H1 (cell line): ENCODE measurements at regions not wholly inside any gene's neighbourhood (a gene's known extent, or its start where the extent isn't known, plus 50 kb on each side); places are given as distances from the start of the nearest gene placed in this dataset.

Experiments
- CTCF ChIA-PET: fragments of 300-600 bp; sonication (Branson Sonifier 250); formaldehyde crosslinking; loops from one replicate; lab custom pipeline; 2021; ENCODE audit not compliant: partially characterized antibody; lab: Charles Lee
- POLR2A ChIA-PET: fragments of 300-600 bp; sonication (Branson Sonifier 250); formaldehyde crosslinking; loops from one replicate; lab custom pipeline; 2021; ENCODE audit warnings: inconsistent platforms; ENCODE audit not compliant: partially characterized antibody; lab: Charles Lee
- DNase-seq, 2 experiments: peaks; one replicate each; pipeline versions ENCODE4 v3.0.0 to v3.0.0-alpha.2; 2010 to 2022; ENCODE audit warnings: low spot score in 2 of 2, low read depth in 1 of 2, mixed read lengths in 1 of 2
- FAIRE-seq: peaks from 2 replicates; lab custom pipeline; 2011; peaks lifted over from hg19 to GRCh38; lab: Jason Lieb, UNC
- H2AFZ ChIP-seq: 2 replicates; pipeline ENCODE4 v1.8.1; 2012; ENCODE audit warnings: low read length, inconsistent platforms
- H2AK5ac ChIP-seq: 2 replicates; pipeline ENCODE4 v1.6.1; 2013; ENCODE audit warnings: low read depth, low read length
- H2BK120ac ChIP-seq: replicated peaks from 2 replicates; pipeline ENCODE3; 2013; ENCODE audit warnings: low read depth, low read length, inconsistent platforms
- H2BK12ac ChIP-seq: 2 replicates; pipeline ENCODE4 v1.6.1; 2013; ENCODE audit warnings: low read depth, low read length
- H2BK15ac ChIP-seq: 2 replicates; pipeline ENCODE4 v1.6.1; 2013; ENCODE audit warnings: low read length
- H2BK20ac ChIP-seq: 2 replicates; pipeline ENCODE4 v1.6.1; 2013; ENCODE audit warnings: low read length
- H2BK5ac ChIP-seq: 2 replicates; pipeline ENCODE4 v1.6.1; 2013; ENCODE audit warnings: low read depth, low read length
- H3K14ac ChIP-seq: 2 replicates; pipeline ENCODE4 v1.6.1; 2013; ENCODE audit warnings: inconsistent platforms; ENCODE audit not compliant: insufficient read length
- H3K18ac ChIP-seq: 2 replicates; pipeline ENCODE4 v1.6.1; 2013; ENCODE audit warnings: low read length; ENCODE audit errors: extremely low read depth
- H3K23ac ChIP-seq: 2 replicates; pipeline ENCODE4 v1.6.1; 2013; ENCODE audit warnings: inconsistent platforms; ENCODE audit not compliant: insufficient read length
- H3K23me2 ChIP-seq: 2 replicates; pipeline ENCODE4 v1.6.1; 2013; ENCODE audit warnings: low read depth, low read length
- H3K27ac ChIP-seq: 2 replicates; pipeline ENCODE4 v1.6.1; 2011; ENCODE audit warnings: low read depth, low read length, inconsistent platforms
- H3K27me3 ChIP-seq, 4 experiments: replicated peaks in 1 of 4; 1 replicate in 1 of 4; 2 replicates in 3 of 4; pipeline versions ENCODE4 v1.6.1 to v1.8.1; 2011 to 2013; ENCODE audit warnings: low read length in 3 of 4, mild to moderate bottlenecking in 3 of 4, inconsistent platforms in 2 of 4, mixed read lengths in 2 of 4, moderate library complexity in 1 of 4; ENCODE audit not compliant: control insufficient read depth in 3 of 4, insufficient read depth in 3 of 4; ENCODE audit errors: extremely low read depth in 1 of 4
- H3K36me3 ChIP-seq, 4 experiments: 2 replicates each; pipeline versions ENCODE4 v1.6.1 to v1.8.1; 2011 to 2013; ENCODE audit warnings: mild to moderate bottlenecking in 4 of 4, low read length in 3 of 4, moderate library complexity in 2 of 4, control low read depth in 1 of 4, inconsistent platforms in 1 of 4; ENCODE audit not compliant: insufficient read depth in 4 of 4, control insufficient read depth in 2 of 4
- H3K4ac ChIP-seq: replicated peaks from 2 replicates; pipeline ENCODE3; 2013; ENCODE audit warnings: low read length, low read depth, mixed read lengths, inconsistent platforms; ENCODE audit not compliant: insufficient read length
- H3K4me1 ChIP-seq, 4 experiments: replicated peaks in 1 of 4; 1 replicate in 1 of 4; 2 replicates in 3 of 4; pipeline versions ENCODE4 v1.6.1 to v1.8.1; 2011 to 2013; ENCODE audit warnings: low read length in 3 of 4, inconsistent platforms in 2 of 4, mixed read lengths in 1 of 4; ENCODE audit not compliant: insufficient read depth in 4 of 4, control insufficient read depth in 3 of 4
- H3K4me2 ChIP-seq, 2 experiments: 2 replicates each; pipeline versions ENCODE4 v1.6.1 to v1.8.1; 2011 to 2013; ENCODE audit warnings: low read depth in 2 of 2, low read length in 2 of 2, control low read depth in 1 of 2, inconsistent platforms in 1 of 2, mild to moderate bottlenecking in 1 of 2; ENCODE audit not compliant: insufficient read depth in 1 of 2
- H3K4me3 ChIP-seq, 4 experiments: fragments of 200-600, 300-600 bp in 1 of 4; sonication (generic), shearing (Covaris generic), sonication (Bioruptor Twin) in 1 of 4; 2 replicates each; pipeline versions ENCODE4 v1.5.1 to v1.8.1; 2011 to 2016; ENCODE audit warnings: low read length in 4 of 4, low read depth in 3 of 4, control low read depth in 2 of 4, inconsistent platforms in 2 of 4, mild to moderate bottlenecking in 2 of 4, mixed read lengths in 1 of 4, moderate library complexity in 1 of 4; ENCODE audit not compliant: insufficient read depth in 2 of 4; ENCODE audit errors: extremely low read depth in 1 of 4
- H3K56ac ChIP-seq: replicated peaks from 2 replicates; pipeline ENCODE3; 2013; ENCODE audit warnings: low read depth, mild to moderate bottlenecking, mixed read lengths, low read length, inconsistent platforms; ENCODE audit not compliant: insufficient read length
- H3K79me1 ChIP-seq: 2 replicates; pipeline ENCODE4 v1.6.1; 2013; ENCODE audit warnings: low read depth, low read length, control low read depth
- H3K79me2 ChIP-seq, 2 experiments: 2 replicates each; pipeline versions ENCODE4 v1.6.1 to v1.8.1; 2012 to 2013; ENCODE audit warnings: low read length in 2 of 2, mild to moderate bottlenecking in 2 of 2, inconsistent platforms in 1 of 2; ENCODE audit not compliant: insufficient read depth in 2 of 2, control insufficient read depth in 1 of 2
- H3K9ac ChIP-seq, 4 experiments: replicated peaks in 1 of 4; 1 replicate in 1 of 4; 2 replicates in 3 of 4; pipeline versions ENCODE4 v1.6.1 to v1.8.1; 2011 to 2013; ENCODE audit warnings: low read depth in 3 of 4, low read length in 3 of 4, control low read depth in 2 of 4, mild to moderate bottlenecking in 2 of 4, moderate library complexity in 2 of 4, inconsistent platforms in 1 of 4; ENCODE audit errors: extremely low read depth in 1 of 4
- H3K9me3 ChIP-seq, 2 experiments: 2 replicates each; pipeline versions ENCODE4 v1.6.1 to v1.8.1; 2012 to 2013; ENCODE audit warnings: mild to moderate bottlenecking in 2 of 2, moderate library complexity in 2 of 2, control low read depth in 1 of 2, inconsistent platforms in 1 of 2, low read depth in 1 of 2, low read length in 1 of 2, mixed read lengths in 1 of 2; ENCODE audit not compliant: insufficient read depth in 2 of 2
- H4K20me1 ChIP-seq, 2 experiments: replicated peaks in 1 of 2; 2 replicates each; pipeline versions ENCODE3 to v1.8.1; 2011 to 2013; ENCODE audit warnings: inconsistent platforms in 2 of 2, low read length in 2 of 2, mild to moderate bottlenecking in 1 of 2; ENCODE audit not compliant: insufficient read depth in 2 of 2, control insufficient read depth in 1 of 2
- H4K5ac ChIP-seq: 2 replicates; pipeline ENCODE4 v1.6.1; 2013; ENCODE audit warnings: low read length, low read depth, mixed read lengths, inconsistent platforms; ENCODE audit not compliant: insufficient read length
- H4K8ac ChIP-seq: 2 replicates; pipeline ENCODE4 v1.8.0; 2013; ENCODE audit warnings: mild to moderate bottlenecking, moderate library complexity, low read length, inconsistent platforms; ENCODE audit not compliant: insufficient read depth; ENCODE audit errors: extremely low read depth
- H4K91ac ChIP-seq: replicated peaks from 2 replicates; pipeline ENCODE3; 2013; ENCODE audit warnings: low read length, mixed read lengths, inconsistent platforms; ENCODE audit not compliant: insufficient read length
- EGR1 ChIP-seq: IDR thresholded peaks from 2 replicates; pipeline ENCODE4 v1.6.1; 2011; ENCODE audit warnings: low read depth, low read length, borderline replicate concordance
- NANOG ChIP-seq: IDR thresholded peaks from 2 replicates; pipeline ENCODE4 v1.6.1; 2011; ENCODE audit warnings: low read length, low read depth, mild to moderate bottlenecking, inconsistent platforms; ENCODE audit not compliant: insufficient read depth, poor library complexity, severe bottlenecking
- WGBS, 2 experiments: shearing (Covaris generic) in 1 of 2; methylation state at CpG; one replicate each; pipeline versions ENCODE4 v1.1.6 to v1.1.7; 2013 to 2015; ENCODE audit warnings: low lambda C conversion rate in 2 of 2, mixed read lengths in 2 of 2, inconsistent platforms in 1 of 2, low coverage in 1 of 2, missing lambda C conversion rate in 1 of 2; ENCODE audit not compliant: insufficient replicate concordance in 2 of 2, insufficient coverage in 1 of 2, insufficient read length in 1 of 2; ENCODE audit errors: extremely low coverage in 1 of 2, missing lambda C conversion rate in 1 of 2; 5-methylcytosine and 5-hydroxymethylcytosine counted together
- TF ChIP-seq, protein P1 (sequence below): IDR thresholded peaks from 2 replicates; pipeline ENCODE4 v1.6.1; 2012; ENCODE audit warnings: inconsistent platforms

DNA sequence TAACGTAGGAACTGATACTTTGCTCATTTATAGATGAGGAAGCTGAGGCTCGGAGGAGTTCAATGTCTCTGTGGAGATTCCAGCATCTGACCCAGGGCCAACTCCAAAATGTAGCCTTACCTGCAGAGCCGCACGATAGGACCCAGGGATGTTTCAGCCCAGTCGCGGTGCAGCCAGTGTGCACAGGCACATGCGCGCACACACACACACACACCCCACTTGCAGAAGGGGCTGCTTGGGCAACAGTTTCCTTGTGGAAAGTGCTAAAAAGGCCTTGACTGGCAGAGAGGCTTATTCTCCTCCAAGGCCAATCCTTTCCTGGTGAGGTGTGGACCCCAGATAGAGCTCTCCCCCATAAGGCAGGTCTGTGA is 101.7 kb downstream of the ZFP36L2 start:
- H2BK120ac ChIP-seq: no peak overlapping the region
- no peaks in the 10 kb centered on the region for H4K20me1 ChIP-seq
- TF ChIP-seq EGR1 (no peak), NANOG (no peak)
- TF ChIP-seq, protein P1, sequence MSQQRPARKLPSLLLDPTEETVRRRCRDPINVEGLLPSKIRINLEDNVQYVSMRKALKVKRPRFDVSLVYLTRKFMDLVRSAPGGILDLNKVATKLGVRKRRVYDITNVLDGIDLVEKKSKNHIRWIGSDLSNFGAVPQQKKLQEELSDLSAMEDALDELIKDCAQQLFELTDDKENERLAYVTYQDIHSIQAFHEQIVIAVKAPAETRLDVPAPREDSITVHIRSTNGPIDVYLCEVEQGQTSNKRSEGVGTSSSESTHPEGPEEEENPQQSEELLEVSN: no peak

More for the DNA sequence above, 101.7 kb downstream of the ZFP36L2 start:
- WGBS, 2 experiments: 85% methylated on average over 8 of the region's 8 CpGs; no CpG with 5 or more reads in 1 of the 2 experiments
- H2BK5ac ChIP-seq: no peak overlapping the region
- H3K27me3 ChIP-seq: no peaks in the 10 kb centered on the region
- H2AK5ac ChIP-seq: no peak overlapping the region
- H3K9me3 ChIP-seq: peaks cover under 1 to 2% of the 10 kb centered on the region in 2 experiments; a peak in 3 of 4 replicates
- no peaks in the 10 kb centered on the region for H3K23me2 ChIP-seq
- no peak overlapping the region for H3K23ac ChIP-seq
- no peak overlapping the region for H3K9ac ChIP-seq
- POLR2A ChIA-PET: interaction anchor here (0.7 to 1.7 kb wide), 2 partner anchors 23 to 103 kb away, joined by 3 to 7 read pairs; no protein-coding TSS in a partner anchor
- CTCF ChIA-PET: interaction anchor here (0.6 to 7.9 kb wide), 15 partner anchors 11 to 296 kb away, joined by 3 to 73 read pairs (median 8); partner anchors contain the start of gene ZFP36L2
- no peak overlapping the region for H2BK20ac ChIP-seq
- H3K56ac ChIP-seq: no peak overlapping the region
- no peak overlapping the region for H3K27ac ChIP-seq
- H4K91ac ChIP-seq: peak overlapping the region; percentile 33
- no peak overlapping the region for H2BK15ac ChIP-seq
- H3K4me3 ChIP-seq: no peak overlapping the region
- DNase-seq (no peak), FAIRE-seq (no peak)
- no peaks in the 10 kb centered on the region for H3K79me2 ChIP-seq
- H2AFZ ChIP-seq: no peak overlapping the region
- 0 out of 7 replicates have a peak, but pooled peaks cover 0 to 3% (median under 1%) of the 10 kb centered on the region in 4 experiments for H3K4me1 ChIP-seq
- no peak overlapping the region for H3K14ac ChIP-seq
- no peak overlapping the region for H4K5ac ChIP-seq
- no peak overlapping the region for H3K4ac ChIP-seq
- H3K4me2 ChIP-seq: no peak overlapping the region
- no peaks in the 10 kb centered on the region for H3K36me3 ChIP-seq
- H4K8ac ChIP-seq: no peak overlapping the region
- no peak overlapping the region for H2BK12ac ChIP-seq
- no peaks in the 10 kb centered on the region for H3K79me1 ChIP-seq
- no peak overlapping the region for H3K18ac ChIP-seq
